ENCODE measurements at regions not wholly inside any gene's neighbourhood (a gene's known extent, or its start where the extent isn't known, plus 50 kb on each side); places are given as distances from the start of the nearest gene placed in this dataset.

GRCh38 chr4:82171531-82172155, 202.1 kb downstream of the HNRNPD start:
- Histone ChIP-seq H3K4me1 (ENCODE audit: insufficient read depth, low read length) (no peaks in the 10 kb centered on the region), H3K36me3 (ENCODE audit: insufficient read depth, low read length) (no peaks in the 10 kb centered on the region), H3K27ac (ENCODE audit: low read depth, low read length) (no peak overlapping the region), H3K9me3 (ENCODE audit: insufficient read depth, low read depth, low read length) (peaks cover 13% of the 10 kb centered on the region; the same call in 1 of the 2 replicates), H3K9ac (ENCODE audit: low read depth, low read length) (no peak overlapping the region), H3K27me3 (ENCODE audit: insufficient read depth, low read length) (no peaks in the 10 kb centered on the region), H3K4me3 (ENCODE audit: low read length) (no peak overlapping the region)
- WGBS, result 83% methylated on average over 1 of the region's 1 CpG

DNA sequence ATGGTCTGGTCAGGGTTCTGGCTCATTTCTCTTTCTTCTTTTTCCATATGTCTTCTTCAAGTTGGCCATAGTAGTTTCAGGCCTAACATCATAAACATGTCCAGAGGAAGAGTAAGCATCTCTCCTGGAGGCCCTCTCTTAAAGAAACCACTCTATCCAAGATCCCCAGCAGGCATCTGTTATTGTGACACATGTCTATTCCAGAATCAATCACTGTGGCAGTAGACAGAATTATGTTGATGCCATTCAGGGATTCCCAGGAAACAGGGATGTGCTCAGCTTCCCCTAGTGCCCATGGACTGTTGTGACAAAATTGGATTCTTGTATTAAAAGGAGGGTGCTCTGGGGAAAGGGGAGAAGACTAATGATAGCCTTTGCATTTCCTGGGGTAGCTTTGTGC, 224.0 kb downstream of the HNRNPD start:
- H3K4me1 ChIP-seq (ENCODE audit: insufficient read depth, low read length), result no peaks in the 10 kb centered on the region
- H3K9me3 ChIP-seq (ENCODE audit: insufficient read depth, low read depth, low read length), result no peaks in the 10 kb centered on the region
- no peaks in the 10 kb centered on the region for H3K27me3 ChIP-seq (ENCODE audit: insufficient read depth, low read length)
- no peak overlapping the region for H3K9ac ChIP-seq (ENCODE audit: low read depth, low read length)
- no peaks in the 10 kb centered on the region for H3K36me3 ChIP-seq (ENCODE audit: insufficient read depth, low read length)
- no peak overlapping the region for H3K4me3 ChIP-seq (ENCODE audit: low read length)
- H3K27ac ChIP-seq (ENCODE audit: low read depth, low read length), result no peak overlapping the region

- peaks cover 8% of the 10 kb centered on the region; the same call in 1 of the 2 replicates for H3K4me1 ChIP-seq (ENCODE audit: insufficient read depth, low read length)
- no peaks in the 10 kb centered on the region for H3K9me3 ChIP-seq (ENCODE audit: insufficient read depth, low read depth, low read length)
- no peak overlapping the region for H3K4me3 ChIP-seq (ENCODE audit: low read length)
- no peak overlapping the region for H3K27ac ChIP-seq (ENCODE audit: low read depth, low read length)
- 92% methylated on average over 3 of the region's 3 CpGs for WGBS
- no peak overlapping the region for H3K9ac ChIP-seq (ENCODE audit: low read depth, low read length)
- H3K36me3 ChIP-seq (ENCODE audit: insufficient read depth, low read length), result no peaks in the 10 kb centered on the region
- no peaks in the 10 kb centered on the region; the same call in 1 of the 2 replicates for H3K27me3 ChIP-seq (ENCODE audit: insufficient read depth, low read length)
Observed at GRCh38 chr4:82145850-82146249, 227.9 kb downstream of the HNRNPD start.

DNA sequence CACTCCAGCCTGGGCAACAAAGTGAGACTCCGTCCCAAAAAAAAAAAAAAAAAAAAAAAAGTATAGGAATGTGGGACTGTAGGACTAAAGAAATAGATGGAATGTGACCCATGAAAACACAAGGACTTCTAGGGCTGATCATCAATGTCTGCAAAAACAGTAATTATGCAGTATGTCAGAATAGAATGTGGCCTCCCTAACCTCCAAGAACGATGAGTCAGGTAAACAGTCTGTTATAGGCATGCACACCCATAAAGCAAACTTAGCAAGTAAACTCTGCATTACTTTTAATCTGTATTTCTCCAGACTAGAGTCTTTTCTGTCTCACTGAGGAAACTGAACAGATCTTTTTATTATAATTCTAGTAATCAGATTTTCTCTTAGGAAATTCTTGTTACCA, 233.4 kb downstream of the HNRNPD start:
- Histone ChIP-seq H3K27ac (ENCODE audit: low read depth, low read length) (no peak overlapping the region), H3K4me1 (ENCODE audit: insufficient read depth, low read length) (peaks cover 8% of the 10 kb centered on the region; the same call in 1 of the 2 replicates), H3K27me3 (ENCODE audit: insufficient read depth, low read length) (no peaks in the 10 kb centered on the region; the same call in 1 of the 2 replicates), H3K9ac (ENCODE audit: low read depth, low read length) (no peak overlapping the region), H3K36me3 (ENCODE audit: insufficient read depth, low read length) (no peaks in the 10 kb centered on the region), H3K9me3 (ENCODE audit: insufficient read depth, low read depth, low read length) (no peaks in the 10 kb centered on the region), H3K4me3 (ENCODE audit: low read length) (no peak overlapping the region)
- WGBS, result 97% methylated on average over 2 of the region's 2 CpGs

DNA sequence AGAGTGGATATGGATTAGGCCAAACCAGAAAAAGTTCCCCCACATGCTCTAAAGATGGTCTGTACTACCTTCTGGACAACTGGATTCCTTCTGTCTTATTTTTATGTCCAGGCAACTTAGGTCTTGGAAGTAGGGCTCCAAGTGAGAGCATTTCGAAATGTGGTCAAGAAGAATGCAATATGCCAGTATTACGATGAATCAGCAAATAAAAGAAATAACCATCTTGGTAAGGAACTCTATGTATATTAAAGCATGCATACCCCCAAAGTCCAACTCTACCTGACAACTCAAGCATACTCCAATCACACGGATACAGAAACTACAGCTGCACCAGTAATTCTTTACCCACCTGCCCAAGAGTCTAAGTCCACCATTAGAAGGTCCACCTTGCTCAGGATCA, 234.5 kb downstream of the HNRNPD start:
- Histone ChIP-seq H3K4me1 (ENCODE audit: insufficient read depth, low read length) (peaks cover 8% of the 10 kb centered on the region; the same call in 1 of the 2 replicates), H3K27me3 (ENCODE audit: insufficient read depth, low read length) (no peaks in the 10 kb centered on the region; the same call in 1 of the 2 replicates), H3K4me3 (ENCODE audit: low read length) (no peak overlapping the region), H3K9me3 (ENCODE audit: insufficient read depth, low read depth, low read length) (no peaks in the 10 kb centered on the region), H3K9ac (ENCODE audit: low read depth, low read length) (no peak overlapping the region), H3K36me3 (ENCODE audit: insufficient read depth, low read length) (no peaks in the 10 kb centered on the region), H3K27ac (ENCODE audit: low read depth, low read length) (no peak overlapping the region)
- WGBS, result 100% methylated on average over 3 of the region's 3 CpGs

GRCh38 chr4:82138374-82138773, 235.4 kb downstream of the HNRNPD start:
- no peak overlapping the region for H3K27ac ChIP-seq (ENCODE audit: low read depth, low read length)
- no peak overlapping the region for H3K4me3 ChIP-seq (ENCODE audit: low read length)
- H3K4me1 ChIP-seq (ENCODE audit: insufficient read depth, low read length), result peaks cover 8% of the 10 kb centered on the region; the same call in 1 of the 2 replicates
- no peaks in the 10 kb centered on the region for H3K36me3 ChIP-seq (ENCODE audit: insufficient read depth, low read length)
- no peak overlapping the region for H3K9ac ChIP-seq (ENCODE audit: low read depth, low read length)
- H3K9me3 ChIP-seq (ENCODE audit: insufficient read depth, low read depth, low read length), result no peaks in the 10 kb centered on the region
- no peaks in the 10 kb centered on the region; the same call in 1 of the 2 replicates for H3K27me3 ChIP-seq (ENCODE audit: insufficient read depth, low read length)
- 74% methylated on average over 4 of the region's 4 CpGs for WGBS

GRCh38 chr4:82136161-82136801, 237.5 kb downstream of the HNRNPD start:
- Histone ChIP-seq H3K27ac (ENCODE audit: low read depth, low read length) (no peak overlapping the region), H3K9ac (ENCODE audit: low read depth, low read length) (no peak overlapping the region), H3K4me1 (ENCODE audit: insufficient read depth, low read length) (no peaks in the 10 kb centered on the region), H3K27me3 (ENCODE audit: insufficient read depth, low read length) (no peaks in the 10 kb centered on the region; the same call in 1 of the 2 replicates), H3K9me3 (ENCODE audit: insufficient read depth, low read depth, low read length) (no peaks in the 10 kb centered on the region), H3K4me3 (ENCODE audit: low read length) (no peak overlapping the region), H3K36me3 (ENCODE audit: insufficient read depth, low read length) (no peaks in the 10 kb centered on the region)
- WGBS, result 88% methylated on average over 2 of the region's 2 CpGs

- Histone ChIP-seq H3K9ac (ENCODE audit: low read depth, low read length) (no peak overlapping the region), H3K27me3 (ENCODE audit: insufficient read depth, low read length) (no peaks in the 10 kb centered on the region), H3K4me3 (ENCODE audit: low read length) (no peak overlapping the region), H3K36me3 (ENCODE audit: insufficient read depth, low read length) (no peaks in the 10 kb centered on the region), H3K27ac (ENCODE audit: low read depth, low read length) (no peak overlapping the region), H3K9me3 (ENCODE audit: insufficient read depth, low read depth, low read length) (no peaks in the 10 kb centered on the region), H3K4me1 (ENCODE audit: insufficient read depth, low read length) (no peaks in the 10 kb centered on the region)
- 95% methylated on average over 4 of the region's 4 CpGs for WGBS
Observed at GRCh38 chr4:82128355-82128754, 245.4 kb downstream of the HNRNPD start.

DNA sequence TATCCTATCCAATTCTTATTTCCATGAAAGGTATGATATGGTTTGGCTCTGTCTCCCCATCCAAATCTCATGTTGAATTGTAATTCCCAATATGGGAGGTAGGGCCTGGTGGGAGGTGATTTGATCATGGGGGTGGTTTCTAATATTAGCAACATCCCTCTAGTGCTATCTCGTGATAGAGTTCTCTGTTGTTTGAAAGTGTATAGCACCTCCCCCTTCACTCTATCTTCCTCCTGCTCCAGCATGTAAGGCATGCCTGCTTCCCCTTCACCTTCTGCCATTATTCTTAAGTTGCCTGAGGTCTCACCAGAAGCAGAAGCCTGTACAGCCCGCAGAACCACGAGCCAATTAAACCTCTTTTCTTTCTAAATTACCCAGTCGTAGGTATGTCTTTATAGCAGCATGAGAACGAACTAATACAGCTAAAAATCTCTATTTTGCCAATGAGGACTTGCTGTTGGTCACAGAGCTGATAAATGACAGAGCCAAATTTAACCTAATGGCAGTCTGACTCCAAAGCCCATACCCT, 247.2 kb downstream of the HNRNPD start:
- 89% methylated on average over 4 of the region's 5 CpGs for WGBS
- Histone ChIP-seq H3K27ac (ENCODE audit: low read depth, low read length) (no peak overlapping the region), H3K4me1 (ENCODE audit: insufficient read depth, low read length) (no peaks in the 10 kb centered on the region), H3K4me3 (ENCODE audit: low read length) (no peak overlapping the region), H3K27me3 (ENCODE audit: insufficient read depth, low read length) (no peaks in the 10 kb centered on the region), H3K9ac (ENCODE audit: low read depth, low read length) (no peak overlapping the region), H3K36me3 (ENCODE audit: insufficient read depth, low read length) (no peaks in the 10 kb centered on the region), H3K9me3 (ENCODE audit: insufficient read depth, low read depth, low read length) (no peaks in the 10 kb centered on the region)

GRCh38 chr4:82125787-82126297, 247.9 kb downstream of the HNRNPD start:
- no peak overlapping the region for H3K9ac ChIP-seq (ENCODE audit: low read depth, low read length)
- no peak overlapping the region for H3K4me3 ChIP-seq (ENCODE audit: low read length)
- no peaks in the 10 kb centered on the region for H3K9me3 ChIP-seq (ENCODE audit: insufficient read depth, low read depth, low read length)
- H3K27ac ChIP-seq (ENCODE audit: low read depth, low read length), result no peak overlapping the region
- 93% methylated on average over 6 of the region's 6 CpGs for WGBS
- H3K36me3 ChIP-seq (ENCODE audit: insufficient read depth, low read length), result no peaks in the 10 kb centered on the region
- no peaks in the 10 kb centered on the region for H3K27me3 ChIP-seq (ENCODE audit: insufficient read depth, low read length)
- H3K4me1 ChIP-seq (ENCODE audit: insufficient read depth, low read length), result no peaks in the 10 kb centered on the region

DNA sequence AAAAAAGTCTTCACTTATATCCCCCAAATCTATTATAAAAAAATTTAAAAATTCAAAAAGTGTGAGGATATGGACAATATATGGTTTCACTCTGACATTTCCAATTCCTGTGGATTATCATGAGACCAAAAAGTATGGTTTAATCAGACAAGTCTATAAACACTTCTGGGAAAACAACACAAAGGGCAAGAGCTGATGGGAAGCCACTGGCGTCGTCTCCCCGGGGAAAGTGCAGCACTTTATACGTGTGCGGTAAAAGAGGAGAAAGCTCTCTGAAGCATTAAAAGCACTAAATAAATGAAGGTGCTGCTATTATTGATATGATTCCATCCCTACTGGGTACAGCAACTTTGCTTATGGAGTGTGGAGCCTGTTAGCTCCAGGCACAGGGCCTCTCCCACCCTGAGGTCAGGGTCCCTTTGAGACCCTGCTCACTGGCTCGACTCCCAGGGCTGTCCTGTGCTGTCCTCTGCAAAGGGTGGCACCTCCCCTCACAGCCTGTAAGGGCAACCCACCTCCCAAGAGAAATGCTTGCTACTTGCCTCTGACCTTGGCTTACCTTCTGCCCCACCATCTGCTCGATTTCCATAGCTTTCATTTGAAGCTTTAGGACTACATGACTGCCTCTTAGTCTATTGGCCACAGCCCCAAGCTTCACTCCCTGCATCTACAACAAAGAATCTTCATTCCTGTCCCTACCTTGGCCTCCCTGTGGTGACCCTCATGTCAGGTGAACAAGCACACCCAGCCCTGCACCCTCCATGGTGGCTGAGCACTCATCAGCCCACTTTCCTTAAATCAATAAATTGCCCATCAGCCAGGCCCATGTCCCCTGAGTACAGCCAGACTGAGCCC, 248.6 kb downstream of the HNRNPD start:
- WGBS, result 94% methylated on average over 7 of the region's 7 CpGs
- no peak overlapping the region for H3K4me3 ChIP-seq (ENCODE audit: low read length)
- no peaks in the 10 kb centered on the region for H3K4me1 ChIP-seq (ENCODE audit: insufficient read depth, low read length)
- no peaks in the 10 kb centered on the region for H3K36me3 ChIP-seq (ENCODE audit: insufficient read depth, low read length)
- no peaks in the 10 kb centered on the region for H3K9me3 ChIP-seq (ENCODE audit: insufficient read depth, low read depth, low read length)
- no peak overlapping the region for H3K27ac ChIP-seq (ENCODE audit: low read depth, low read length)
- H3K9ac ChIP-seq (ENCODE audit: low read depth, low read length), result no peak overlapping the region
- H3K27me3 ChIP-seq (ENCODE audit: insufficient read depth, low read length), result no peaks in the 10 kb centered on the region

Data from HUES64 (cell line).